ENCODE measurements at regions not wholly inside any gene's neighbourhood (a gene's known extent, or its start where the extent isn't known, plus 50 kb on each side); places are given as distances from the start of the nearest gene placed in this dataset.

DNA sequence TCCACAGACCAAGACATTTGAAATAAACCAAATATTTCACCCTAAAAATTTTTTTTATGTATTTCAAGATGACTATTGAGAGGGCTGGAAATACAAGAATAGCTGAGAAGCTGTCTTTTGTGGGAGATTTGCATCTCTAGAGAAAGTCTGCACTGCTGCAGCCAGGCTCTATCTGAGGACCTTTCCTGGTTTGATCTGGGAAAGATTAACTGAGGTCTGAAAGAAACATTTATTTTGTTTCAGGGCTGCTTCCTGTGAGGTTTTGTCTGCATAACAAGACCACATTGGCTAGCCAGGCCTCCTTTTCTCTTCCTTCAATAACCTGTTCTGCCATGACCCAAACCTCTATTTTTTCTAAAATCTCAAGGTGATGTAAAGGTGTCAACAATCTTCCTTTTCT lies 117.5 kb upstream of the ARHGEF26 start:
- DNase-seq, result no peak

GRCh38 chr3:154011036-154011435 lies 110.2 kb upstream of the ARHGEF26 start:
- DNase-seq, result no peak

GRCh38 chr3:154013736-154014135 lies 107.5 kb upstream of the ARHGEF26 start:
- DNase-seq, result no peak

DNA sequence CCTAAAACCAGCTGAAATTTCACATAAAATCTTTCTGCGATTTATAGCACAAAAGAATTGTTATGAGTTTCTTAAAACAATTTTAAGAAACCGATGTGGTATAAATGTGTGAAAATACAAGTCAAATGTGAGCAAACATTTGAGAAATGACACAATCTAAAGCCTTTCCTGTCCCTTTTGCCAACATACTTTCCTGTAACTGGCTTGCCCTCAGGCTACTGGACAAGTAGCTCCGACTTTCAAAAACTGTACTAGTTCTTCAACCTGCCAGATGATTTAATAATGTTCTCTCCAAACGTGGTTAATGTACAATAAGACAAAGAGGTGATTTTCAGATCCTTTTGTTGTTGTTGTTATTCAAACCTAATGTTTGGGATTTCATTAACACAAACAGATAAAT lies 105.9 kb upstream of the ARHGEF26 start:
- DNase-seq, result no peak

GRCh38 chr3:154018100-154018696 lies 103.0 kb upstream of the ARHGEF26 start:
- peak; percentile 3 to 38 for DNase-seq

DNA sequence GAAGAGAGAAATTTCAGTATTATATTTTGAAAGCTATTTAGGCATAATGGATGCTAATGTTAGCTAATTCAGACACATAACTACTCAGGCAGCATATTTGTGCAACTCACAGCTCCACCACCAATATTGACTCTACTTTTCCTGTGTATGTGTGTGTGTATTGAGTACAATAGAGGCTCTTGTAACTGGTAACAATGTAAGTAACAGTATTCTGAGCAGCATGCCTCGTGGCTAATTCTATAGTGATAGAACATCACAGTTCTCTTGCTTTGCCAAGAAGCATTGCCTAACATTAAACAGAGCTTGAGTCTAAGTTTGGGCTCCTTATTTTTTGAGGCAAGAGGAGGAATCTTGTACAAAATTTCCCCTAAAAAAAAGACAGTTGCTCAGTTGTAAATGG lies 98.6 kb upstream of the ARHGEF26 start:
- no peak for DNase-seq

DNA sequence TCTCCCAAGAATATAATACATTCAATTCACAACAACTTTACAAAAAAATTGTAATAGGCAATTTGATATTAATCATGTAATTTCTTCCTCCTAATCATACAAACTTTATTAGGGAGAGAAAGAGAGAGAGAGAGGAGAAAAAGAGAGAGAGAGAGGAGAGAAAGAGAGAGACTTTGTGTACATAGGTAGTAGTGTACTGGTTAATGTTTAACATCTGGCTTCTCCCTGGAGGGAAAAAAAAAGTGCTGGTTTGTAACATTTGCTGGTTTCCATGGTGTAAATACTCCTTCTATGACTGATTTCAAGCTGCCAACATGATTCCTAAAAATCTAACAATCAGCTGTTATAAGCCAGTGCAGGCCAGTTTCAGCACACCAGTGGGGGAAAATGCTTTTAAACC lies 98.0 kb upstream of the ARHGEF26 start:
- DNase-seq, result no peak

- no peak for DNase-seq
Observed at GRCh38 chr3:154025007-154025406, 96.2 kb upstream of the ARHGEF26 start.

DNA sequence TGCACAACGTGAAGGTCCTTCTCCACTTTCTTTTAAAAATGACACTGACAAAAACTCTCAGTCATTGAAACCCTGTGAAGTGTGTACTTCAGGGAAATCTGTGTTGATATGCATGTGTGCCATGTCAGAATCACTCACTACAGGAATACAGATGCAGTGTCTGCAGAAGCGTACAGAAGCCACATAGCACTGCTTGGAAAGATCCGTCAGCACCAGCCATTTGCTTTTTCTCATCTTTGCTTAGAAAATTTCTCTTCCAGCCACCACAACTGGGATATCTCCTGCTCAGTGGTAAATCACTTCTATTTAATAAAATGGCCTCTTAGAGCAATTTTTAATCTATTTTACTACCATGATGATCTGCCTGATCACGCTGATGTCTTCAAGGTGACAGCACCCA lies 91.3 kb upstream of the ARHGEF26 start:
- no peak for DNase-seq

DNA sequence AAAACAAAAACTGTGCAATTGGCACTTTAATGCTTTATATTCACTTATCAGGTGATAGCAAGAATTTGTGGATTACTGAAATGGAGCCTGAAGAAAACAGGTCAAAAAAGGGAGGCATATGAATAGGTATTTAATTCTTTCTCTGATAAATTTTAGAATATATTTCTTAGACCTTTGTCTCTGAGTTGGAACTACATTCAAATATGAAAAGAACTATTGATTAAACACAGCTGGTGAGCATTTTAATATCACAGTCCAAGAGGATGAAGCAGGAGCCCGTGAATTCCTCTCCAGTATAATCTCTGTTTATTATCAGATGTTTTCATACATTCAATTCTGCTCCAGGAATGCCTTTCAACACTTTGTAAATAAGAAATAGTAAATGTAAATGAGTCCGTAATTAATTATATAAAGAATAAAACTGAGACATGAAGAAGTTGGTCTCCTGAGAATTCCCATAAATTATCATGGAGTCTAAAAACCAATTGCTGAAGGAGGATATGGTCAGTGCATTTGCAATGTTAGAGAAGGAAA lies 86.3 kb upstream of the ARHGEF26 start:
- DNase-seq, result no peak

DNA sequence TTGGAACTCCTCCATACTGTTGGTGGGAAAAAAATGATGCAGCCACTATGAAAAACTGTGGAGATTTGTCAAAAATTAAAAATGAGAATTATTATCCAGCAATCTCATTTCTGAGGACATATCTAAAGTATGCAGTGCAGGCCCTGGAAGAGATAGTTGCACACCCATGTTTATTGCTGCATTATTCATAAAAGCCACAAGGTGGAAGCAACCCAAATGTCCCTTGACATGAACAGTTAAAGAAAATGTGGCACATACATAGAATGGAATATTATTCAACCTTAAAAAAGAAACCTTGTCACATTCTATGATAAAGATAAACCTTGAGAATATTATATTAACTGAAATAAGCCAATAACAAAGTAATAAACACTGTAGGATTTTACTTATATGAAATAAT lies 80.9 kb upstream of the ARHGEF26 start:
- peak; percentile 1 to 19 for DNase-seq

DNA sequence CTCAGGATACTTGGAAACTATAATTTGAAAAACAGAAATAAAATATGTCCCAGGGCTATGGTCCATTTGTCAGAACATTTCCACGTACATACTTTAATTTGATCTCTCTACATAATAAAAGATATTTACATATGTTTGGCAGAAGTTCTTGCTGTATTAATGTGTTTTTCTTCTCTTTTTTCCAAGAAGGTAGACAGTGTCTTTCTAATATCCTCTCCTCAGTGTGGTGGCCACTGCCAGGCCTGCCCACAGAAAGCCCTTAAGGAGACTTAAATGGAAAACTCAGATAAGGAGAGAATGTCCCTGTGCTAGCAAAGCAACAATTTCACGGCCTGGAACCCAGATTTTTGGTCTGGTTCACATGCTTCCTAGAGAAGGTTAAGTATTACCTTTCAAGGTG lies 76.5 kb upstream of the ARHGEF26 start:
- no peak for DNase-seq

- DNase-seq, result no peak
Observed at GRCh38 chr3:154050216-154050615, 71.0 kb upstream of the ARHGEF26 start.

DNA sequence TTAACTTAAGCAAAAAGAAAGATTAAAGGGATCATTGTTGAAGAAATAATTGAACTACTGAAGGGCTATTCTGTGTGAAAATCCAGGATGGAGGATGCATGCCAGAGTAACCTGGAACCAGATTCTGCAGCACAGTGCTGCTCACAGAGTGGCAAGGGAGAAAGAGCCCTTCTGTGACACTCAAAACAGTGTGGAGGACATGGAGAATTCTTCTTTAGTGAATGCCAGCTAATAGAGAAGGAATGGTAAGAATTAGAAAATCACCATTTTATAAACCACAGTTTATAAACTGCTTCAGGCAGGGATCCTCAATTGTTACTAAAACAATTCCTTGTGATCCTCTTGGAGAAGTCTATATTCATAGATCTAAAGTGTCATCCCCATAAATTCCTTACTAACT lies 70.4 kb upstream of the ARHGEF26 start:
- DNase-seq, result no peak

DNA sequence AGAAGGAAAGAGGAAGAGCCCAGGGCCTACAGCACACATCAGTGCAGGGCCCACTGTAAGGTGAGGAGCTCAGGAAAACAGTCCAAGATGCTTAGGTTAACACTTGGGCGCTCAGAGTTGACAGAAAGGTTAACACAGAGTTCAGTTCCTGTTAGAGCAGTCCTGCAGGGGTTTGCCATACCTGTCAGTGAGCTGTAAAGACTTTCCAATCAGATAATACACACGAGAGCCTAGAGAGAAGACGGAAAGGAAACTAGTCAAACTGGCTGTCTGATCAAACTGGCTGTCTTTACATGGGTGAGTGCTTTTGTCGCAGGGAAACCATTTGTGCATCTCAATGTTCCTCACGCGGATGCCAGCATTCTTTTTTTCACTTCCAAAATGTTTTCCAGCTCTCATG lies 61.4 kb upstream of the ARHGEF26 start:
- DNase-seq, result no peak

- DNase-seq, result no peak
Observed at GRCh38 chr3:154060238-154061000, 60.8 kb upstream of the ARHGEF26 start.

DNA sequence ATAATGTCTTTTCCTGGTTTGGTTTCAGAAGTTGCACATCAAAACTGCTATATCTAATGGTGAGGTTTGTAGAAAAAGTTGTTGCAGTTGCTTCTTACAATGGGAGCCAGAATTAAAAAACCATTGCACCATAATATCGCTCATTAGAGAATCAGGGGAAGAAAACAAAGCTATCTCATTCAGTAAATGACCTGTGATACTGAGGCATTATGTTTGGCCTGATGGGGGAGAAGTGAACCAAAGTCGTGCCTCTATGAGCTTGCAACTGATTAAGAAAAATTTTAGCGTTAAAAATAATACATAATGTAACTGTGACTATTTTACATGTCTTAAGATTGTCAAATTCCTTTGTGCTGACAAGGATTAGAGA lies 60.2 kb upstream of the ARHGEF26 start:
- DNase-seq, result no peak

- DNase-seq, result no peak
Observed at GRCh38 chr3:154062513-154062912, 58.7 kb upstream of the ARHGEF26 start.

- DNase-seq, result peak in 1 of 2 donors; percentile 8
Observed at GRCh38 chr3:154071146-154071545, 50.0 kb upstream of the ARHGEF26 start.

All from inflammatory macrophage treated with lipopolysaccharide for 1 hour (primary cell).